GM12874 (cell line): ENCODE measurements at regions not wholly inside any gene's neighbourhood (a gene's known extent, or its start where the extent isn't known, plus 50 kb on each side); places are given as distances from the start of the nearest gene placed in this dataset.

Experiments
- CTCF ChIP-seq: IDR thresholded peaks from 2 replicates; pipeline ENCODE4 v1.5.1; 2011; ENCODE audit warnings: low read depth, mild to moderate bottlenecking, control low read depth, low read length, moderate library complexity; ENCODE audit not compliant: insufficient read depth

GRCh38 chr14:80395031-80395430 is 183.7 kb upstream of the DIO2 start:
- no peak for TF ChIP-seq CTCF

- TF ChIP-seq CTCF: no peak
Observed at GRCh38 chr14:80393766-80394165, 182.5 kb upstream of the DIO2 start.

- no peak for TF ChIP-seq CTCF
Observed at GRCh38 chr14:80390906-80391305, 179.6 kb upstream of the DIO2 start.

- no peak for TF ChIP-seq CTCF
Observed at GRCh38 chr14:80388980-80389711, 177.8 kb upstream of the DIO2 start.

GRCh38 chr14:80387563-80387981 is 176.3 kb upstream of the DIO2 start:
- TF ChIP-seq CTCF: no peak

GRCh38 chr14:80385336-80385735 is 174.0 kb upstream of the DIO2 start:
- TF ChIP-seq CTCF: no peak

- TF ChIP-seq CTCF: no peak
Observed at GRCh38 chr14:80383223-80383622, 171.9 kb upstream of the DIO2 start.
